Liver (tissue), 8 donors: ENCODE measurements at regions not wholly inside any gene's neighbourhood (a gene's known extent, or its start where the extent isn't known, plus 50 kb on each side); places are given as distances from the start of the nearest gene placed in this dataset.

Experiments used
- DNase-seq: peaks from one replicate; pipeline ENCODE4 v3.0.0-alpha.2; 2017; ENCODE audit warnings: low spot score
- H3K27ac ChIP-seq, 2 donors: one replicate each; pipeline ENCODE4 v1.7.0; 2013; ENCODE audit warnings: inconsistent platforms in 2 of 2, low read length in 2 of 2, control low read depth in 1 of 2, low read depth in 1 of 2, mild to moderate bottlenecking in 1 of 2
- H3K27me3 ChIP-seq, 4 donors: one replicate each; pipeline versions ENCODE4 v1.6.1 to v1.7.0; 2013; ENCODE audit warnings: low read length in 3 of 4, inconsistent platforms in 1 of 4, mild to moderate bottlenecking in 1 of 4, moderate library complexity in 1 of 4; ENCODE audit not compliant: control insufficient read depth in 4 of 4, insufficient read depth in 4 of 4
- H3K36me3 ChIP-seq, 4 donors: one replicate each; pipeline versions ENCODE4 v1.6.1 to v1.7.0; 2013; ENCODE audit warnings: low read length in 3 of 4, mild to moderate bottlenecking in 3 of 4, low read depth in 1 of 4, moderate library complexity in 1 of 4; ENCODE audit not compliant: control insufficient read depth in 4 of 4, insufficient read depth in 3 of 4
- H3K4me1 ChIP-seq, 4 donors: one replicate each; pipeline versions ENCODE4 v1.6.1 to v1.7.0; 2013; ENCODE audit warnings: low read length in 3 of 4, mild to moderate bottlenecking in 3 of 4, moderate library complexity in 1 of 4; ENCODE audit not compliant: control insufficient read depth in 4 of 4, insufficient read depth in 4 of 4
- H3K4me3 ChIP-seq, 3 donors: one replicate each; pipeline versions ENCODE4 v1.6.1 to v1.7.0; 2013; ENCODE audit warnings: low read length in 3 of 3, control low read depth in 1 of 3, low read depth in 1 of 3, mild to moderate bottlenecking in 1 of 3
- H3K9ac ChIP-seq, 2 donors: one replicate each; pipeline ENCODE4 v1.7.0; 2013; ENCODE audit warnings: low read length in 2 of 2, mild to moderate bottlenecking in 2 of 2, moderate library complexity in 2 of 2, control low read depth in 1 of 2, low read depth in 1 of 2
- H3K9me3 ChIP-seq, 4 donors: one replicate each; pipeline versions ENCODE4 v1.6.1 to v1.7.0; 2013; ENCODE audit warnings: low read length in 3 of 4; ENCODE audit not compliant: control insufficient read depth in 4 of 4
- CTCF ChIP-seq: fragments of 150-350 bp; IDR thresholded peaks from 2 replicates; pipeline ENCODE4 v1.5.1; 2017; ENCODE audit warnings: improper control_type of control experiment, low read depth, low read length; ENCODE audit not compliant: missing input control
- EGR1 ChIP-seq, 2 donors: IDR thresholded peaks; 2 replicates each; pipeline ENCODE4 v1.6.1; 2016 to 2018; ENCODE audit warnings: antibody characterized with exemption in 2 of 2, low read depth in 2 of 2
- FOXA1 ChIP-seq: IDR thresholded peaks from 2 replicates; pipeline ENCODE4 v1.6.1; 2016; ENCODE audit warnings: antibody characterized with exemption
- FOXA2 ChIP-seq: IDR thresholded peaks from 2 replicates; pipeline ENCODE4 v1.6.1; 2016; ENCODE audit warnings: antibody characterized with exemption
- HNF4A ChIP-seq, 2 donors: conservative IDR thresholded peaks; 2 replicates each; pipeline ENCODE4 v1.6.1; 2016; ENCODE audit warnings: antibody characterized with exemption in 2 of 2, mild to moderate bottlenecking in 2 of 2
- HNF4G ChIP-seq: IDR thresholded peaks from 2 replicates; pipeline ENCODE4 v1.6.1; 2016; ENCODE audit warnings: antibody characterized with exemption
- JUND ChIP-seq, 2 donors: IDR thresholded peaks; 2 replicates each; pipeline ENCODE4 v1.6.1; 2016; ENCODE audit warnings: antibody characterized with exemption in 2 of 2
- MAX ChIP-seq: IDR thresholded peaks from 2 replicates; pipeline ENCODE4 v1.6.1; 2016; ENCODE audit warnings: antibody characterized with exemption
- NR2F2 ChIP-seq: IDR thresholded peaks from 2 replicates; pipeline ENCODE4 v1.6.1; 2016; ENCODE audit warnings: antibody characterized with exemption
- RAD21 ChIP-seq, 2 donors: IDR thresholded peaks; 2 replicates each; pipeline ENCODE4 v1.6.1; 2016; ENCODE audit warnings: antibody characterized with exemption in 2 of 2, mild to moderate bottlenecking in 2 of 2
- REST ChIP-seq: IDR thresholded peaks from 2 replicates; pipeline ENCODE4 v1.6.1; 2016; ENCODE audit warnings: antibody characterized with exemption, mild to moderate bottlenecking
- RXRA ChIP-seq, 2 donors: IDR thresholded peaks; 2 replicates each; pipeline ENCODE4 v1.6.1; 2017 to 2018; ENCODE audit warnings: antibody characterized with exemption in 2 of 2, mild to moderate bottlenecking in 1 of 2
- SP1 ChIP-seq: IDR thresholded peaks from 2 replicates; pipeline ENCODE4 v1.6.1; 2018; ENCODE audit warnings: antibody characterized with exemption, mild to moderate bottlenecking
- TAF1 ChIP-seq: conservative IDR thresholded peaks from 2 replicates; pipeline ENCODE4 v1.6.1; 2016; ENCODE audit warnings: antibody characterized with exemption, mild to moderate bottlenecking
- YY1 ChIP-seq: IDR thresholded peaks from 2 replicates; pipeline ENCODE4 v1.6.1; 2016; ENCODE audit warnings: antibody characterized with exemption, mild to moderate bottlenecking
- WGBS: extraction: QIAGEN DNeasy Blood & Tissue Kit; methylation state at CpG from one replicate; pipeline ENCODE4 v1.1.7; 2013; 5-methylcytosine and 5-hydroxymethylcytosine counted together
- TF ChIP-seq, protein P1 (sequence below): IDR thresholded peaks from 2 replicates; pipeline ENCODE4 v1.6.1; 2016; ENCODE audit warnings: antibody characterized with exemption
- TF ChIP-seq, protein P2 (sequence below): IDR thresholded peaks from 2 replicates; pipeline ENCODE4 v1.6.1; 2016; ENCODE audit warnings: antibody characterized with exemption
- donor health status: healthy.
- donor health status: healthy.
- donor health status: healthy.
- donor health status: healthy.
- donor health status: healthy.

GRCh38 chr10:126847666-126848065 is 57.6 kb upstream of the DOCK1 start:
- 93% methylated on average over 7 of the region's 7 CpGs for WGBS
- Histone ChIP-seq H3K27me3 (no peaks in the 10 kb centered on the region), H3K9me3 (no peaks in the 10 kb centered on the region), H3K4me1 (peaks cover 0 to 1% (median 0%) of the 10 kb centered on the region in 4 donors), H3K9ac (no peak overlapping the region), H3K27ac (no peak overlapping the region), H3K4me3 (no peak overlapping the region), H3K36me3 (no peaks in the 10 kb centered on the region)
- no peak for TF ChIP-seq REST
- no peak for TF ChIP-seq HNF4G
- TF ChIP-seq FOXA2, result no peak
- no peak for TF ChIP-seq RXRA (IDR thresholded peaks at IDR 0.05)
- no peak for TF ChIP-seq YY1
- TF ChIP-seq, protein P1, sequence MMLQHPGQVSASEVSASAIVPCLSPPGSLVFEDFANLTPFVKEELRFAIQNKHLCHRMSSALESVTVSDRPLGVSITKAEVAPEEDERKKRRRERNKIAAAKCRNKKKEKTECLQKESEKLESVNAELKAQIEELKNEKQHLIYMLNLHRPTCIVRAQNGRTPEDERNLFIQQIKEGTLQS, result no peak
- TF ChIP-seq TAF1, result no peak
- no peak for TF ChIP-seq RAD21 (IDR thresholded peaks at IDR 0.05)
- TF ChIP-seq JUND (IDR thresholded peaks at IDR 0.05), result no peak
- TF ChIP-seq MAX, result no peak
- DNase-seq, result no peak

DNA sequence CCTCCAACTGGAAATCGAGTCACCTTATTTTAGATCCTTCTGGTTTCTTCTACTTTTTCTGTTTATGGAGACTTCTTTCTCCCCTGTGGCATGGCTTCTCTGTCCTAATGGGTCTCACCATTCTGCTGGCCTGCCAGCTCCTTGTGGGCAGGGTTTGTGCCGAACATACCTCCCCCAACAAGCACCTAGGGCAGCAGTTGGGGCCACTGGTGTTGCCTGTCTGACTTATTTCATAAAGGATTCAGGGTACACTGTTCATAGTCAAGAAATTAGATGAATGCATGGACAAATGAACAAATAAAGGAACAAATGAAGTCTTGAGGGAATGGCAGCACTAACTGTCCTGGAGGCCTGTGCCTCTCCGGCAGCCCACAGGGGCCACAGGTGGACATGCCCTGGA is 55.6 kb upstream of the DOCK1 start:
- no peaks in the 10 kb centered on the region for H3K27me3 ChIP-seq
- 86% methylated on average over 3 of the region's 3 CpGs for WGBS
- H3K9ac ChIP-seq, result no peak overlapping the region
- peaks cover 0 to 1% (median 0%) of the 10 kb centered on the region in 4 donors for H3K4me1 ChIP-seq
- H3K9me3 ChIP-seq, result no peaks in the 10 kb centered on the region
- no peak overlapping the region for H3K4me3 ChIP-seq
- DNase-seq, result peak; percentile 17
- H3K27ac ChIP-seq, result no peak overlapping the region
- TF ChIP-seq RAD21 (IDR thresholded peaks at IDR 0.05), result no peak
- TF ChIP-seq NR2F2, result no peak
- TF ChIP-seq FOXA1, result no peak
- no peak for TF ChIP-seq MAX
- TF ChIP-seq, protein P1, result no peak
- TF ChIP-seq FOXA2, result no peak
- no peak for TF ChIP-seq REST
- TF ChIP-seq, protein P2, sequence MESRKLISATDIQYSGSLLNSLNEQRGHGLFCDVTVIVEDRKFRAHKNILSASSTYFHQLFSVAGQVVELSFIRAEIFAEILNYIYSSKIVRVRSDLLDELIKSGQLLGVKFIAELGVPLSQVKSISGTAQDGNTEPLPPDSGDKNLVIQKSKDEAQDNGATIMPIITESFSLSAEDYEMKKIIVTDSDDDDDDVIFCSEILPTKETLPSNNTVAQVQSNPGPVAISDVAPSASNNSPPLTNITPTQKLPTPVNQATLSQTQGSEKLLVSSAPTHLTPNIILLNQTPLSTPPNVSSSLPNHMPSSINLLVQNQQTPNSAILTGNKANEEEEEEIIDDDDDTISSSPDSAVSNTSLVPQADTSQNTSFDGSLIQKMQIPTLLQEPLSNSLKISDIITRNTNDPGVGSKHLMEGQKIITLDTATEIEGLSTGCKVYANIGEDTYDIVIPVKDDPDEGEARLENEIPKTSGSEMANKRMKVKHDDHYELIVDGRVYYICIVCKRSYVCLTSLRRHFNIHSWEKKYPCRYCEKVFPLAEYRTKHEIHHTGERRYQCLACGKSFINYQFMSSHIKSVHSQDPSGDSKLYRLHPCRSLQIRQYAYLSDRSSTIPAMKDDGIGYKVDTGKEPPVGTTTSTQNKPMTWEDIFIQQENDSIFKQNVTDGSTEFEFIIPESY, result no peak
- TF ChIP-seq JUND (IDR thresholded peaks at IDR 0.05), result no peak
- TF ChIP-seq EGR1 (IDR thresholded peaks at IDR 0.05; ENCODE audit: low read depth in 2 of 2), result no peak
- TF ChIP-seq YY1, result no peak
- no peak for TF ChIP-seq CTCF
- TF ChIP-seq SP1, result no peak
- no peak for TF ChIP-seq HNF4A (conservative IDR thresholded peaks at IDR 0.05)
- no peaks in the 10 kb centered on the region for H3K36me3 ChIP-seq
